ENCODE measurements at regions not wholly inside any gene's neighbourhood (a gene's known extent, or its start where the extent isn't known, plus 50 kb on each side); places are given as distances from the start of the nearest gene placed in this dataset.
A peak's percentile ranks its signal among the peaks of the same experiment; 100 is the strongest.

DNA sequence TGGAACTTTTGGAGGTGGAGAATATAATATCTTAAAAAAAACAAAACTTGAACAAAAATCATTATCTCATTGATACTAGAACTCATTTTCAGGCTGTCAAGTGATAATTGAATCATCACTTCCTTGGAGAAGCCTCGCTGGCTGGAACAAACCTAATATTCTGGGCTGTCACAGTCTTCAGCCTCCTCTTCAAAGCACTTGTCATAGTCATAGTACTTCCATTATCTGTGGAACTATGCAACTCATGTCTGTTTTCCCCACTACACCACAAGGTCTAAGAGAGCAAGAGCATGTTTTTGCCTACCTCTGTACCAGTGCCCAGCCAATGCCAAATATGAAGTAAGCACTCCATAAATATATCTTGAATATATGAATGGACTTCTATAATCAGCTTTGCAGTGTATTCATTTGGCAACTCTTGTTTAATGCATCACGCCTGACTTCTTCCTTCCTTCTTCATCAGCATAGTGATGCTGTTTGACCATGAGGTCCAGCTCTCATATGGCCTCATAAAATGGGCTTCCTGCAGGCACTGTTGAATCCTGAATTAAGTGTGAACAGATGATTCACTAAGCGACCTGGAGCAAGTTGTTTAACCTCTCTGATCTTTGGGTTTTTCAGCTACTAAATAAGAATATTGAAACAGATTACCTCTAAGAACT is 86.6 kb upstream of the SNRK start:
- Mint-ChIP-seq H3K27me3 (peaks cover 22% of the 10 kb centered on the region), H3K9me3 (peaks cover 3% of the 10 kb centered on the region), H3K4me3 (no peak overlapping the region), H3K27ac (no peak overlapping the region), H3K36me3 (ENCODE audit: low read depth) (peaks cover 6% of the 10 kb centered on the region), H3K4me1 (peaks cover 28% of the 10 kb centered on the region)
- DNase-seq = no peak
- CTCF ChIA-PET = no interaction called here
- POLR2A ChIA-PET = interaction anchor here (2.2 kb wide), 1 partner anchor 20 kb away, joined by 7 read pairs; no protein-coding TSS in a partner anchor

DNA sequence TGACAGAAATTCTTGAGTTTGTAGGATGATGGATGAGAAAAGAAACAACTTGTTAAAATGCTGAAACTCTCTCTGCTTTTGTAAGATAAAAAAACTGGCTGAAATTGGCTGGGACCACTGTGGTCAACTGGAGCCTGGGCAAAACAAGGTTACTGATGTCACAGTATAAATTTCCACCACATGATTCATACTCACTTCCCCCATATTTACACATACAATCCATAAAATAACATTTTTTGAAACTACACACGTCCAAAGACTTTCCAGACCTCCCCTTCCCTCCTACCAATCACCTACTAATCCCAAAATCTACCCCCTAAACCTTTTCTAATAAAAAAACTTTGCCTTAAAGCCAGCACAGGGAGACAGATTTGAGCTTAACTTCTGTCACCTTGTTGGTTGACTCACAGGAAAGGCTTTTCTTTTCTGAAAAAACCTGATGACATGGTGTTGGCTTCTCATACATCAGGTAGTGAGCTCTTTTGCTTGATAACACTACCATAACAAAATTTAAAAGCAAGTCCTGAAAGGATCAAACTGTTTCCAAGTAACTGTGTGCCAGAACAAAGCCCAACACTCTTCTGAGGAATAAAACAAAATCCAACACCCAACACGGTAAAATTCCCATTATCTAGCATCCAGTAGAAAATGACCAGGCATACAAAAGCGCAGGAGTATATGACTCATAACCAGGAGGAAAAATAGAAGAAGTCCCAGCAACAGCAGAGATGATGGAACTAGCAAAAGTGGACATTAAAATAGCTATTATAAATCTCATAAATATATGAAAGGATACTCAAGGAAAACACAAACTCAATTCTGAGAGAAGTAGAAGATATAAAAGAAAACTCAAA is 87.3 kb upstream of the SNRK start:
- Mint-ChIP-seq H3K27me3 (peaks cover 22% of the 10 kb centered on the region), H3K4me3 (no peak overlapping the region)

GRCh38 chr3:43198301-43198700 is 88.0 kb upstream of the SNRK start:
- ChIA-PET POLR2A (interaction anchor here (2.2 kb wide), 1 partner anchor 19 kb away, joined by 7 read pairs; no protein-coding TSS in a partner anchor), CTCF (no interaction called here)
- DNase-seq = no peak
- peaks cover 22% of the 10 kb centered on the region for H3K27me3 Mint-ChIP-seq
- H3K4me3 Mint-ChIP-seq = no peak overlapping the region
- H3K4me1 Mint-ChIP-seq = peaks cover 43% of the 10 kb centered on the region
- peaks cover 3% of the 10 kb centered on the region for H3K9me3 Mint-ChIP-seq
- H3K36me3 Mint-ChIP-seq (ENCODE audit: low read depth) = peaks cover 10% of the 10 kb centered on the region
- H3K27ac Mint-ChIP-seq = no peak overlapping the region

More for the DNA sequence above, 87.3 kb upstream of the SNRK start:
- Mint-ChIP-seq H3K9me3 (peaks cover 3% of the 10 kb centered on the region), H3K4me1 (peaks cover 36% of the 10 kb centered on the region), H3K36me3 (ENCODE audit: low read depth) (peaks cover 10% of the 10 kb centered on the region), H3K27ac (peak overlapping the region; percentile 28)
- POLR2A ChIA-PET = interaction anchor here (2.2 kb wide), 1 partner anchor 20 kb away, joined by 7 read pairs; no protein-coding TSS in a partner anchor
- CTCF ChIA-PET = no interaction called here
- no peak for DNase-seq

DNA sequence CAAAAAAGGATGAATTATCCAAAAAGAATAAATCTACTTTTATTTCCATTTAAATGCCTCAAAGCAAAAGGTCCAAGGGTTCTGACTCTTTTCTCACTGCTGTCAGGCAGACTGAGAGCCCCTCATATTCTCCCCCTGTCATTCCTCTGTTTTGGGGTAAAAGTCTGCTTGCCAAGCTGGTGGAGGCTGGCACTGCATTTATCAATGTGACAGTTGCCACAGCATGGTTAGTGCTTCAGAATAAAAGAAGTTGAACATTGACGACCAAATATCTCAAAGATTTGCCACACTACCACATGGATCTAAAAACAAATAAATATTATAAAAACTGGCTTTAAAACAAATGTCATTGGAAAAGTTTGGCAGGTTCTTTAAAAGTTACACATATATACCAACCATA is 89.2 kb upstream of the SNRK start:
- H3K36me3 Mint-ChIP-seq (ENCODE audit: low read depth) = peaks cover 10% of the 10 kb centered on the region
- DNase-seq = no peak
- H3K4me3 Mint-ChIP-seq = no peak overlapping the region
- no peak overlapping the region for H3K27ac Mint-ChIP-seq
- ChIA-PET CTCF (no interaction called here), POLR2A (no interaction called here)
- peaks cover 53% of the 10 kb centered on the region for H3K4me1 Mint-ChIP-seq
- H3K9me3 Mint-ChIP-seq = peaks cover 3% of the 10 kb centered on the region
- peaks cover 22% of the 10 kb centered on the region for H3K27me3 Mint-ChIP-seq

- Mint-ChIP-seq H3K4me3 (no peak overlapping the region), H3K36me3 (ENCODE audit: low read depth) (peaks cover 10% of the 10 kb centered on the region), H3K4me1 (peaks cover 54% of the 10 kb centered on the region), H3K9me3 (peaks cover 3% of the 10 kb centered on the region), H3K27ac (no peak overlapping the region), H3K27me3 (peaks cover 22% of the 10 kb centered on the region)
- DNase-seq = no peak
- ChIA-PET CTCF (interaction anchor here (2.1 kb wide), 1 partner anchor 12 kb away, joined by 4 read pairs; no protein-coding TSS in a partner anchor), POLR2A (no interaction called here)
These were observed 89.6 kb upstream of the SNRK start for GRCh38 chr3:43196721-43197120.

DNA sequence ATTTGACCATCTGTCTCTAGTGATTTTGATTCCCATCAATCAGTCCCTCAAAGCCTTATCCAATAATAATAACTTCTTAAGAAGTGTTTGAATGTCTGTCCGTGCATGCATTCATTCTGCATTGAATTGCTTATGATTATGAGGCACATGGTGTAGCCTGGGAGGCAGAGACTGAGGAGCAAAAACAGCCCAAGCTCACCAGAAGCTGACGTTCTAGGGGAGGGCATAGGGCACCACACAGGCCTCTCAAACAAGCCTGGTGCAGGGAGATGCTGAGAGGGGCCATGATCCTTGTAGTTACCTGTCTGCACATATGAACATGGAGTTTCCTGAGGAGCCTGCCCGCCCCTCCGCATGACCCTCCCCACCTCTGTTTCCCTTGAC is 89.2 kb upstream of the POMGNT2 start:
- Mint-ChIP-seq H3K36me3 (ENCODE audit: low read depth) (peaks cover 14% of the 10 kb centered on the region), H3K27me3 (peaks cover 19% of the 10 kb centered on the region), H3K4me1 (peaks cover 54% of the 10 kb centered on the region), H3K9me3 (peaks cover 3% of the 10 kb centered on the region), H3K27ac (peak overlapping the region; percentile 95), H3K4me3 (no peak overlapping the region)
- ChIA-PET POLR2A (interaction anchor here (1.0 to 3.1 kb wide), 6 partner anchors 9 to 92 kb away, joined by 3 to 13 read pairs (median 4); partner anchors contain the start of gene SNRK), CTCF (interaction anchor here (0.6 to 2.1 kb wide), 3 partner anchors 10 to 712 kb away, joined by 3 to 4 read pairs (median 3); no protein-coding TSS in a partner anchor)
- DNase-seq = no peak

DNA sequence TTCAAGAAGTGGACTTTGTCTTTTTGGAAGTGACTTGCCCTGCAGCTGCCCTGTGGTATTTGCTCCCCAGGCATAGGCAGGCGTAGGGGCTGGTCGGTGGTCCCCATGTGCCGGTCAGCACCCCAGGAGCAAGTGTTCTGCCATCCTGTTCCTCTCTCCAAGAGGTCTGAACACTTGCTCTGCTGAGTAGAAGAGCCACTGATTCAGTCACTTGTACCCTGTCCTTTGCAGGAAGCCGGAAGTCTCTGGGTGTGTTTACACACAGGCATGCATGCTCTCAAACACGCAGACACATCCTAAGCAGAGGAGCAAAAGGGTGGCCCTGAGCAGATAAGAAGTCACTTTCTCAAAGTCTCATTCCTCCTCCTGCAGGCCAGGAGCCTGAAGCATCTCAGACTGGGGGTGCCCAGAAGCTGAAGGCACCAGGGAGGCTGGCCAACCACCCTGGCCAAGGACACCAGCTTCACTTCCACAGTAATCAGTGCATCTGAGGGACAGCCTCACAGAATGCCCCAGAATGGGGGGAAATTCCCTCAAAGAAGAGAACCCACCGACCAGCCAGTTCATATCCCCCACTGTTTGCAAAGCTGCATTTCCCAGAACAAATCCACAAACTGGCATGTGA is 88.7 kb upstream of the POMGNT2 start:
- DNase-seq = peak; percentile 67
- Mint-ChIP-seq H3K4me1 (peaks cover 54% of the 10 kb centered on the region), H3K27ac (peak overlapping the region; percentile 95), H3K36me3 (ENCODE audit: low read depth) (peaks cover 17% of the 10 kb centered on the region), H3K4me3 (peak overlapping the region; percentile 50), H3K9me3 (peaks cover 7% of the 10 kb centered on the region), H3K27me3 (peaks cover 20% of the 10 kb centered on the region)
- POLR2A ChIA-PET = interaction anchor here (1.0 to 3.1 kb wide), 8 partner anchors 8 to 92 kb away, joined by 3 to 13 read pairs (median 4); partner anchors contain the start of gene SNRK
- CTCF ChIA-PET = interaction anchor here (1.4 to 2.1 kb wide), 2 partner anchors 10 to 32 kb away, joined by 3 to 4 read pairs; no protein-coding TSS in a partner anchor

GRCh38 chr3:43194069-43194468 is 88.2 kb upstream of the POMGNT2 start:
- no peak for DNase-seq
- ChIA-PET POLR2A (interaction anchor here (1.0 to 3.1 kb wide), 5 partner anchors 10 to 31 kb away, joined by 3 to 13 read pairs (median 6); no protein-coding TSS in a partner anchor), CTCF (interaction anchor here (1.4 kb wide), 1 partner anchor 32 kb away, joined by 3 read pairs; no protein-coding TSS in a partner anchor)
- H3K27ac Mint-ChIP-seq = peak overlapping the region; percentile 95
- H3K36me3 Mint-ChIP-seq (ENCODE audit: low read depth) = peaks cover 19% of the 10 kb centered on the region
- H3K9me3 Mint-ChIP-seq = peaks cover 8% of the 10 kb centered on the region
- H3K27me3 Mint-ChIP-seq = peaks cover 19% of the 10 kb centered on the region
- H3K4me1 Mint-ChIP-seq = peaks cover 51% of the 10 kb centered on the region
- H3K4me3 Mint-ChIP-seq = peak overlapping the region; percentile 50

GRCh38 chr3:43192028-43192427 is 86.1 kb upstream of the POMGNT2 start:
- POLR2A ChIA-PET = interaction anchor here (1.4 kb wide), 1 partner anchor 12 kb away, joined by 4 read pairs; no protein-coding TSS in a partner anchor

GRCh38 chr3:43191116-43191515 is 85.2 kb upstream of the POMGNT2 start:
- H3K4me3 Mint-ChIP-seq = no peak overlapping the region
- no peak for DNase-seq
- H3K9me3 Mint-ChIP-seq = peaks cover 13% of the 10 kb centered on the region
- CTCF ChIA-PET = no interaction called here
- POLR2A ChIA-PET = interaction anchor here (1.4 kb wide), 1 partner anchor 11 kb away, joined by 4 read pairs; no protein-coding TSS in a partner anchor
- H3K36me3 Mint-ChIP-seq (ENCODE audit: low read depth) = peaks cover 24% of the 10 kb centered on the region
- peaks cover 39% of the 10 kb centered on the region for H3K4me1 Mint-ChIP-seq
- peaks cover 18% of the 10 kb centered on the region for H3K27me3 Mint-ChIP-seq
- no peak overlapping the region for H3K27ac Mint-ChIP-seq

More at GRCh38 chr3:43192028-43192427, 86.1 kb upstream of the POMGNT2 start:
- Mint-ChIP-seq H3K4me3 (no peak overlapping the region), H3K4me1 (peaks cover 40% of the 10 kb centered on the region), H3K9me3 (peaks cover 13% of the 10 kb centered on the region), H3K27me3 (peaks cover 22% of the 10 kb centered on the region), H3K36me3 (ENCODE audit: low read depth) (peaks cover 22% of the 10 kb centered on the region), H3K27ac (no peak overlapping the region)
- no peak for DNase-seq
- CTCF ChIA-PET = no interaction called here

DNA sequence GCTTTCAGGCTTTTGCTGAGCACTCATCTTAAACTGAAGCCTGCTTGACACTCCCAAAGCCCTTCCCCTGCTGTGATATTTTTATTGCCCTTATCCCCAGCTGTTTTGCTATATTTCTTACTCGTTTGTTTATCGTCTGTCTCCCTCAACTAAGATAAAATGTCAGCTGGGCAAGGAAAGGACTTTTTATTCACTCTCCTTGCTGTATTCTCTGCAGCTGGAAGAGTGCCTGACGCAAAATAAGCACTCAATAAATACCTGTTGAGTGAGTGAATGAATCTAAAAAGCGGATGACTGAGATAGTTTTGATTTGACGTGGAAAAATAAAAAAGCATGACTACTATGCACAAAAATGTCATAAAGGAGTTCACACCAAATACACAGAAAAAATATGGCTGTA is 84.8 kb upstream of the POMGNT2 start:
- no peak overlapping the region for H3K4me3 Mint-ChIP-seq
- peaks cover 18% of the 10 kb centered on the region for H3K27me3 Mint-ChIP-seq
- ChIA-PET CTCF (no interaction called here), POLR2A (no interaction called here)
- peaks cover 24% of the 10 kb centered on the region for H3K36me3 Mint-ChIP-seq (ENCODE audit: low read depth)
- no peak for DNase-seq
- H3K27ac Mint-ChIP-seq = no peak overlapping the region
- peaks cover 13% of the 10 kb centered on the region for H3K9me3 Mint-ChIP-seq
- peaks cover 35% of the 10 kb centered on the region for H3K4me1 Mint-ChIP-seq

GRCh38 chr3:43187836-43188479 is 82.1 kb upstream of the POMGNT2 start:
- H3K4me1 Mint-ChIP-seq = peaks cover 10% of the 10 kb centered on the region
- ChIA-PET POLR2A (interaction anchor here (1.5 to 1.6 kb wide), 2 partner anchors 8 to 13 kb away, joined by 3 to 4 read pairs; no protein-coding TSS in a partner anchor), CTCF (no interaction called here)
- H3K36me3 Mint-ChIP-seq (ENCODE audit: low read depth) = peaks cover 26% of the 10 kb centered on the region
- H3K9me3 Mint-ChIP-seq = peaks cover 13% of the 10 kb centered on the region
- H3K27ac Mint-ChIP-seq = no peak overlapping the region
- no peak for DNase-seq
- peaks cover 18% of the 10 kb centered on the region for H3K27me3 Mint-ChIP-seq
- no peak overlapping the region for H3K4me3 Mint-ChIP-seq

Data from activated CD4-positive, alpha-beta memory T cell treated with anti-CD3 and anti-CD28 coated beads, Interleukin-2, amount 10 ng/mL, durations not matched to agents 7 days and 5 days (primary cell).